ENCODE measurements at regions not wholly inside any gene's neighbourhood (a gene's known extent, or its start where the extent isn't known, plus 50 kb on each side); places are given as distances from the start of the nearest gene placed in this dataset.

DNA sequence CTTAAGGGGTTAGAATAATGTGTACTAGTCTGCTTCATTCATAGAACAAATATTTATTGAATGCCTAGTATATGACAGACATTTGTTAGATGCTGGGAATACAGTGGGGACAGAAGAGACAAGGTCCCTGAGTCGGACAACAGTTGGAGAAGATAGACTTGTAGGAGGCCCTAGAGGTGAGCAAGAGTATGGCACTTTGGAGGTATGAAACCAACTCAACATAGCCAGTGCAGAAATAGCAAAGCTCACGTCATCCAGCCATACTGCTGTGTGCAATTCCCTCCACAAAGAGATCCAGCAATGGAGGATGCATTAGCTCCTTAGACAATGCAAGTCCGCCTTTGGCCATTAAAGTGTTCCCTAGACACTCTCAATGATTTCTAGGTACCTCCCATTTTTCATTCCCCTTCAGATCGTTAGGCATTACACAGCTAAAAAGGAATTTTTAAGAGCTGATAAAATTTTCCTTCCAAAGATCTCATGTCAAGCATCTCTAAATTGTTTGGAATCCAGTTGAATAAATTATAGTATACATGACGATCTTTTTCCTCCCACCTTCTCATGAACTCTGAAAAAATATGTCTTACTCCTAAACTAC is 1949.6 kb upstream of the WWC1 start:
- no peak for DNase-seq (ENCODE audit: low read depth)
- H3K4me3 ChIP-seq (ENCODE audit: low read length) = no peak overlapping the region
- TF ChIP-seq, protein P1, sequence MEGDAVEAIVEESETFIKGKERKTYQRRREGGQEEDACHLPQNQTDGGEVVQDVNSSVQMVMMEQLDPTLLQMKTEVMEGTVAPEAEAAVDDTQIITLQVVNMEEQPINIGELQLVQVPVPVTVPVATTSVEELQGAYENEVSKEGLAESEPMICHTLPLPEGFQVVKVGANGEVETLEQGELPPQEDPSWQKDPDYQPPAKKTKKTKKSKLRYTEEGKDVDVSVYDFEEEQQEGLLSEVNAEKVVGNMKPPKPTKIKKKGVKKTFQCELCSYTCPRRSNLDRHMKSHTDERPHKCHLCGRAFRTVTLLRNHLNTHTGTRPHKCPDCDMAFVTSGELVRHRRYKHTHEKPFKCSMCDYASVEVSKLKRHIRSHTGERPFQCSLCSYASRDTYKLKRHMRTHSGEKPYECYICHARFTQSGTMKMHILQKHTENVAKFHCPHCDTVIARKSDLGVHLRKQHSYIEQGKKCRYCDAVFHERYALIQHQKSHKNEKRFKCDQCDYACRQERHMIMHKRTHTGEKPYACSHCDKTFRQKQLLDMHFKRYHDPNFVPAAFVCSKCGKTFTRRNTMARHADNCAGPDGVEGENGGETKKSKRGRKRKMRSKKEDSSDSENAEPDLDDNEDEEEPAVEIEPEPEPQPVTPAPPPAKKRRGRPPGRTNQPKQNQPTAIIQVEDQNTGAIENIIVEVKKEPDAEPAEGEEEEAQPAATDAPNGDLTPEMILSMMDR (IDR thresholded peaks at IDR 0.05; ENCODE audit: insufficient read depth, low read depth, low read length, missing control alignments) = peak; percentile 2

- DNase-seq (ENCODE audit: low read depth) = no peak
- no peak overlapping the region for H3K4me3 ChIP-seq (ENCODE audit: low read length)
- TF ChIP-seq, protein P1 (IDR thresholded peaks at IDR 0.05; ENCODE audit: insufficient read depth, low read depth, low read length, missing control alignments) = no peak
Measured at GRCh38 chr5:166342402-166342801, 1949.0 kb upstream of the WWC1 start.

DNA sequence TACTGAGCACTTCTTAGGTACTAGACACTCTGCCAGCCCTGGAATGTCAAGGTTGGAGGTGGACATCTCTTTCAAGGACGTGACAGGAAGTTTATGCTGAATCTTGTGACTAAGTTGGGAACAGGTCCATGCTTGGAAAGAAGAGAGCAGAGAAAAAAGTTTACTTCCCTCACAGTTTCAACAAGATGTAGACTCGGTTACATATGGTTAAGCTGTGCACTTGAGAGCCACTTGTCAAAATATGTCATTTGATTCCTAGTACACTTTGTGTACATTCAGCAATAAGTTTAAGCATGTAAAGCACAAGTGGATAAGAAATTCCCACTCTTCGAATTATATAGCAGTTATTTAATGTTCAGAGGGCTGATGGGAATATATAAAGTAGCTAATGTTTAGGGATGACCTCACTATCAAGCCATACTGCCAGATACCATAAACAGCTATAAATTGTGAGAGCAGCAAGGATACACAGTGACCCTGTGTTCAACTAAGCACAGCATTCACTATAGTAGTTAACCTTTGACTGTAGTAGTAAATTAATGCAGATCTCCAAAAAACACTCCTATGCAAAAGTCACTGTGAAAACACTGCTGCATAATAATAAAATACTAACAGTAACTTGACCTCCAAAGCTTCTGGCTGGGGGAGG is 1944.6 kb upstream of the WWC1 start:
- TF ChIP-seq, protein P1 (IDR thresholded peaks at IDR 0.05; ENCODE audit: insufficient read depth, low read depth, low read length, missing control alignments) = no peak
- H3K4me3 ChIP-seq (ENCODE audit: low read length) = no peak overlapping the region
- no peak for DNase-seq (ENCODE audit: low read depth)

DNA sequence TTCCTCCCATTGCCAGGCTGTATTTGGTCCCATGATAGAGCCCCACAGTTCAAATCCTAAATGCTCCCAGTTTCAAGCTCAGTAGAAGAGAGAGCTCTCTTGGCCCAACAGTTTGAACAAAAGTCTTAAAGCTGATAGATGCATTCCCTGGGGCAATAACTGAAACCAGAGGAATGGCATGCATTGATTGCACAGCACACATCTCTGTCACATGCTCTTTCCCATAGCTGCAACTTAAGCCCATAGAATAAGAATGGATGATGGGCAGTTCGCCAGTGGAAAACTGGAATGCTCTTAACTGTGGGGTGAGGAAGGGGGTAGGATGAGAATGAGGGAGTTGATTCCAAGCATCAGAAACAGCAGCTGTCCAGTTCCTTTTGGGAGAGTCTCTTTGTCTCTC is 1942.4 kb upstream of the WWC1 start:
- TF ChIP-seq, protein P1 (IDR thresholded peaks at IDR 0.05; ENCODE audit: insufficient read depth, low read depth, low read length, missing control alignments) = no peak
- no peak overlapping the region for H3K4me3 ChIP-seq (ENCODE audit: low read length)
- no peak for DNase-seq (ENCODE audit: low read depth)

- TF ChIP-seq, protein P1 (IDR thresholded peaks at IDR 0.05; ENCODE audit: insufficient read depth, low read depth, low read length, missing control alignments) = no peak
- no peak overlapping the region for H3K4me3 ChIP-seq (ENCODE audit: low read length)
- no peak for DNase-seq (ENCODE audit: low read depth)
Measured at GRCh38 chr5:166353580-166353979, 1937.9 kb upstream of the WWC1 start.

GRCh38 chr5:166354332-166354731 is 1937.1 kb upstream of the WWC1 start:
- TF ChIP-seq, protein P1 (IDR thresholded peaks at IDR 0.05; ENCODE audit: insufficient read depth, low read depth, low read length, missing control alignments) = no peak
- no peak overlapping the region for H3K4me3 ChIP-seq (ENCODE audit: low read length)
- DNase-seq (ENCODE audit: low read depth) = no peak

- no peak overlapping the region for H3K4me3 ChIP-seq (ENCODE audit: low read length)
- TF ChIP-seq, protein P1 (IDR thresholded peaks at IDR 0.05; ENCODE audit: insufficient read depth, low read depth, low read length, missing control alignments) = no peak
Measured at GRCh38 chr5:166356096-166356495, 1935.3 kb upstream of the WWC1 start.

More at GRCh38 chr5:166356096-166356495, 1935.3 kb upstream of the WWC1 start:
- DNase-seq (ENCODE audit: low read depth) = no peak
